AG04450 (cell line): ENCODE measurements at regions not wholly inside any gene's neighbourhood (a gene's known extent, or its start where the extent isn't known, plus 50 kb on each side); places are given as distances from the start of the nearest gene placed in this dataset.

Experiments
- CTCF ChIA-PET: fragments of 300-600, 350-600 bp; formaldehyde crosslinking; extraction: SDS; loops from one replicate; lab custom pipeline; 2022; ENCODE audit warnings: antibody characterized with exemption, inconsistent platforms; lab: Charles Lee
- POLR2A ChIA-PET: fragments of 350-600 bp; formaldehyde crosslinking; extraction: SDS; loops from one replicate; lab custom pipeline; 2021; ENCODE audit warnings: antibody characterized with exemption, inconsistent platforms; lab: Yijun Ruan, JAX
- DNase-seq: peaks from one replicate; pipeline ENCODE4 v3.0.0-alpha.2; 2011; ENCODE audit warnings: low read depth, low spot score
- H3K27ac ChIP-seq: one replicate; pipeline ENCODE4 v1.5.1; 2012; ENCODE audit warnings: low read depth, low read length, control low read depth
- H3K27me3 ChIP-seq: one replicate; pipeline ENCODE4 v1.6.0; 2012; ENCODE audit warnings: low read length; ENCODE audit not compliant: control insufficient read depth, insufficient read depth
- H3K4me3 ChIP-seq: 2 replicates; pipeline ENCODE4 v1.5.1; 2011; ENCODE audit warnings: mild to moderate bottlenecking, low read depth, low read length, control low read depth
- H3K9me3 ChIP-seq: 2 replicates; pipeline ENCODE4 v1.5.1; 2012; ENCODE audit warnings: low read length; ENCODE audit not compliant: control insufficient read depth, insufficient read depth
- CTCF ChIP-seq: IDR thresholded peaks from 2 replicates; pipeline ENCODE4 v1.5.1; 2011; ENCODE audit warnings: low read depth, low read length, control low read depth, inconsistent platforms

GRCh38 chr3:17836092-17836491 lies 93.7 kb upstream of the TBC1D5 start:
- Histone ChIP-seq H3K4me3 (no peak overlapping the region), H3K27me3 (no peaks in the 10 kb centered on the region), H3K9me3 (no peaks in the 10 kb centered on the region), H3K27ac (no peak overlapping the region)
- DNase-seq, result no peak
- no peak for TF ChIP-seq CTCF
- ChIA-PET CTCF (no interaction called here), POLR2A (no interaction called here)

- POLR2A ChIA-PET, result no interaction called here
- H3K27ac ChIP-seq, result no peak overlapping the region
- no peak for TF ChIP-seq CTCF
- no peaks in the 10 kb centered on the region for H3K27me3 ChIP-seq
- CTCF ChIA-PET, result interaction anchor here (0.6 to 3.5 kb wide), 2 partner anchors 8 to 638 kb away, joined by 3 to 29 read pairs; no protein-coding TSS in a partner anchor
- H3K4me3 ChIP-seq, result no peak overlapping the region
- H3K9me3 ChIP-seq, result no peaks in the 10 kb centered on the region
- DNase-seq, result no peak
Observed at GRCh38 chr3:17833786-17834559, 91.5 kb upstream of the TBC1D5 start.

- TF ChIP-seq CTCF, result no peak
- Histone ChIP-seq H3K27ac (no peak overlapping the region), H3K9me3 (no peaks in the 10 kb centered on the region), H3K4me3 (no peak overlapping the region), H3K27me3 (no peaks in the 10 kb centered on the region)
- DNase-seq, result no peak
- ChIA-PET CTCF (interaction anchor here (0.8 to 3.5 kb wide), 2 partner anchors 10 to 187 kb away, joined by 3 to 29 read pairs; no protein-coding TSS in a partner anchor), POLR2A (no interaction called here)
Observed at GRCh38 chr3:17832016-17832415, 89.6 kb upstream of the TBC1D5 start.

- DNase-seq, result no peak
- H3K27me3 ChIP-seq, result no peaks in the 10 kb centered on the region
- H3K27ac ChIP-seq, result no peak overlapping the region
- no peak overlapping the region for H3K4me3 ChIP-seq
- TF ChIP-seq CTCF, result no peak
- H3K9me3 ChIP-seq, result no peaks in the 10 kb centered on the region
- POLR2A ChIA-PET, result no interaction called here
- CTCF ChIA-PET, result interaction anchor here (0.8 to 3.5 kb wide), 2 partner anchors 10 to 186 kb away, joined by 3 to 29 read pairs; no protein-coding TSS in a partner anchor
Observed at GRCh38 chr3:17831366-17831765, 88.9 kb upstream of the TBC1D5 start.

- H3K27ac ChIP-seq, result no peak overlapping the region
- no peaks in the 10 kb centered on the region for H3K9me3 ChIP-seq
- no peaks in the 10 kb centered on the region for H3K27me3 ChIP-seq
- no peak overlapping the region for H3K4me3 ChIP-seq
- DNase-seq, result no peak
- CTCF ChIA-PET, result interaction anchor here (3.5 kb wide), 1 partner anchor 11 kb away, joined by 29 read pairs; no protein-coding TSS in a partner anchor
- TF ChIP-seq CTCF, result no peak
- POLR2A ChIA-PET, result no interaction called here
Observed at GRCh38 chr3:17830788-17831187, 88.4 kb upstream of the TBC1D5 start.
